Stimulated activated CD4-positive, alpha-beta T cell treated with anti-CD3 and anti-CD28 coated beads, Interleukin-2, amount 100 ng/mL, for 24 hours (primary cell): ENCODE measurements at regions not wholly inside any gene's neighbourhood (a gene's known extent, or its start where the extent isn't known, plus 50 kb on each side); places are given as distances from the start of the nearest gene placed in this dataset.

Source experiments
- DNase-seq, 2 donors: peaks; one replicate each; pipeline ENCODE4 v3.0.0-alpha.2; 2020

GRCh38 chr6:14748679-14749078 lies 497.2 kb upstream of the JARID2 start:
- DNase-seq: no peak

GRCh38 chr6:14750059-14750661 lies 495.7 kb upstream of the JARID2 start:
- DNase-seq: no peak

- DNase-seq: no peak
Measured at GRCh38 chr6:14751645-14752175, 494.2 kb upstream of the JARID2 start.

GRCh38 chr6:14754751-14755513 lies 490.9 kb upstream of the JARID2 start:
- peak; percentile 52 to 70 for DNase-seq

GRCh38 chr6:14756340-14756739 lies 489.5 kb upstream of the JARID2 start:
- no peak for DNase-seq

GRCh38 chr6:14757014-14757413 lies 488.9 kb upstream of the JARID2 start:
- no peak for DNase-seq

GRCh38 chr6:14757418-14757817 lies 488.5 kb upstream of the JARID2 start:
- no peak for DNase-seq

GRCh38 chr6:14758421-14759081 lies 487.3 kb upstream of the JARID2 start:
- DNase-seq: peak; percentile 34 to 53

- no peak for DNase-seq
Measured at GRCh38 chr6:14759976-14760672, 485.7 kb upstream of the JARID2 start.

- DNase-seq: no peak
Measured at GRCh38 chr6:14762077-14762476, 483.8 kb upstream of the JARID2 start.

GRCh38 chr6:14763139-14763538 lies 482.7 kb upstream of the JARID2 start:
- no peak for DNase-seq

GRCh38 chr6:14763616-14764015 lies 482.3 kb upstream of the JARID2 start:
- DNase-seq: no peak

- no peak for DNase-seq
Measured at GRCh38 chr6:14765106-14765505, 480.8 kb upstream of the JARID2 start.

GRCh38 chr6:14765721-14766390 lies 480.0 kb upstream of the JARID2 start:
- no peak for DNase-seq

- no peak for DNase-seq
Measured at GRCh38 chr6:14766391-14766994, 479.4 kb upstream of the JARID2 start.

GRCh38 chr6:14767226-14767625 lies 478.6 kb upstream of the JARID2 start:
- no peak for DNase-seq

GRCh38 chr6:14770040-14770439 lies 475.8 kb upstream of the JARID2 start:
- no peak for DNase-seq

- no peak for DNase-seq
Measured at GRCh38 chr6:14770572-14770971, 475.3 kb upstream of the JARID2 start.

GRCh38 chr6:14771016-14771415 lies 474.9 kb upstream of the JARID2 start:
- DNase-seq: no peak

GRCh38 chr6:14772188-14772587 lies 473.7 kb upstream of the JARID2 start:
- no peak for DNase-seq

- no peak for DNase-seq
Measured at GRCh38 chr6:14775528-14775927, 470.3 kb upstream of the JARID2 start.

GRCh38 chr6:14776307-14776706 lies 469.6 kb upstream of the JARID2 start:
- DNase-seq: no peak
